Vagina (tissue), 2 donors: ENCODE measurements at regions not wholly inside any gene's neighbourhood (a gene's known extent, or its start where the extent isn't known, plus 50 kb on each side); places are given as distances from the start of the nearest gene placed in this dataset.

ENCODE experiments used
- POLR2A ChIP-seq, 2 donors: fragments of 450-650 bp; IDR thresholded peaks; one replicate each; pipeline ENCODE4 v1.6.1; 2017; ENCODE audit warnings: antibody characterized with exemption in 2 of 2, mild to moderate bottlenecking in 2 of 2, moderate library complexity in 2 of 2
- POLR2AphosphoS5 ChIP-seq, 2 donors: sonication (generic); formaldehyde crosslinking; IDR thresholded peaks; one replicate each; pipeline ENCODE4 v1.9.0; 2017; ENCODE audit warnings: antibody characterized with exemption in 2 of 2, mild to moderate bottlenecking in 2 of 2, low read depth in 1 of 2; ENCODE audit not compliant: insufficient read depth in 1 of 2
- TF ChIP-seq, protein P1 (sequence below), 3 experiments: fragments of 450-650 bp in 2 of 3; fragments of 200-600 bp in 1 of 3; sonication (generic) in 1 of 3; IDR thresholded peaks; one replicate each; pipeline ENCODE4 v1.5.1; 2017 to 2019; ENCODE audit warnings: antibody characterized with exemption in 3 of 3, mild to moderate bottlenecking in 2 of 3, moderate library complexity in 2 of 3

GRCh38 chr20:29318871-29319461 lies 1938.5 kb upstream of the DEFB115 start:
- no peak for TF ChIP-seq POLR2A (IDR thresholded peaks at IDR 0.05)
- TF ChIP-seq, protein P1, sequence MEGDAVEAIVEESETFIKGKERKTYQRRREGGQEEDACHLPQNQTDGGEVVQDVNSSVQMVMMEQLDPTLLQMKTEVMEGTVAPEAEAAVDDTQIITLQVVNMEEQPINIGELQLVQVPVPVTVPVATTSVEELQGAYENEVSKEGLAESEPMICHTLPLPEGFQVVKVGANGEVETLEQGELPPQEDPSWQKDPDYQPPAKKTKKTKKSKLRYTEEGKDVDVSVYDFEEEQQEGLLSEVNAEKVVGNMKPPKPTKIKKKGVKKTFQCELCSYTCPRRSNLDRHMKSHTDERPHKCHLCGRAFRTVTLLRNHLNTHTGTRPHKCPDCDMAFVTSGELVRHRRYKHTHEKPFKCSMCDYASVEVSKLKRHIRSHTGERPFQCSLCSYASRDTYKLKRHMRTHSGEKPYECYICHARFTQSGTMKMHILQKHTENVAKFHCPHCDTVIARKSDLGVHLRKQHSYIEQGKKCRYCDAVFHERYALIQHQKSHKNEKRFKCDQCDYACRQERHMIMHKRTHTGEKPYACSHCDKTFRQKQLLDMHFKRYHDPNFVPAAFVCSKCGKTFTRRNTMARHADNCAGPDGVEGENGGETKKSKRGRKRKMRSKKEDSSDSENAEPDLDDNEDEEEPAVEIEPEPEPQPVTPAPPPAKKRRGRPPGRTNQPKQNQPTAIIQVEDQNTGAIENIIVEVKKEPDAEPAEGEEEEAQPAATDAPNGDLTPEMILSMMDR (IDR thresholded peaks at IDR 0.05) = no peak
- no peak for TF ChIP-seq POLR2AphosphoS5 (IDR thresholded peaks at IDR 0.05; ENCODE audit: insufficient read depth in 1 of 2, low read depth in 1 of 2)
